ENCODE measurements at regions not wholly inside any gene's neighbourhood (a gene's known extent, or its start where the extent isn't known, plus 50 kb on each side); places are given as distances from the start of the nearest gene placed in this dataset.

DNA sequence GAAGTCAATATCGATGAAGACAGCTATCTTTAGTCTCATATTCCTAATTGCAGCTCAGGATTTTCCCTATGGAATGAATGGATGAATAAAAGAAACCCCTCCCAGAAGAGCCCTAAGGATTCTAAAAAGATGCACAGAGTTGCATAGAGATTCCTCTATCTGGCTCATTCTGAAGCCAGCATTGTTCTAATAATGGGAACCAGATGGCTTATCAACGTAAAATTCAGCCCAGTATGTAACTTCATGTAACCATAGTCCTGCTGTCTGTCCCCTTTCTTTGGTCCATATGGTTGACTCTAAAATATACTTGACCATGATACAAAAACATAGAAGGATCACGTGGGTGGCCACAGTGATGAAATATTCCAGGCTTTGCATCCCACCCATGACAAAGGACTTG is 508.6 kb downstream of the RASEF start:
- Mint-ChIP-seq H3K4me3 (no peak overlapping the region), H3K36me3 (no peaks in the 10 kb centered on the region), H3K27me3 (ENCODE audit: low read depth in 3 of 3) (no peaks in the 10 kb centered on the region), H3K4me1 (no peaks in the 10 kb centered on the region), H3K27ac (no peak overlapping the region), H3K9me3 (peaks cover 0 to 3% (median 0%) of the 10 kb centered on the region in 7 donors)
- no peak overlapping the region for H3K27ac ChIP-seq (ENCODE audit: low read depth in 1 of 2, low read length in 2 of 2)
- DNase-seq, result no peak
- H3K36me3 ChIP-seq (replicated peaks in 1 of 2; ENCODE audit: control insufficient read depth in 1 of 2, insufficient read depth in 2 of 2, low read length in 2 of 2), result no peaks in the 10 kb centered on the region
- H3K9me3 ChIP-seq (replicated peaks in 1 of 2; ENCODE audit: control insufficient read depth in 1 of 2, insufficient read depth in 1 of 2, low read length in 2 of 2), result no peaks in the 10 kb centered on the region
- H4K20me1 ChIP-seq (ENCODE audit: insufficient read depth, low read length), result no peaks in the 10 kb centered on the region
- no peaks in the 10 kb centered on the region for H3K4me1 ChIP-seq (ENCODE audit: control insufficient read depth in 1 of 2, insufficient read depth in 2 of 2, low read length in 2 of 2)
- intact Hi-C loops (cut with micrococcal nuclease), result no loop called here
- WGBS (ENCODE audit: insufficient coverage), result 100% methylated on average over 1 of the region's 3 CpGs
- no peak overlapping the region for H3K9ac ChIP-seq (ENCODE audit: insufficient read depth, low read length, poor library complexity, severe bottlenecking)
- no peak overlapping the region for H3K4me2 ChIP-seq (replicated peaks; ENCODE audit: extremely low read depth, low read length, poor library complexity, severe bottlenecking)
- no peak for TF ChIP-seq CTCF (IDR thresholded peaks at IDR 0.05)
- no peaks in the 10 kb centered on the region for H3K79me2 ChIP-seq (ENCODE audit: insufficient read depth, low read length)
- H2AFZ ChIP-seq (ENCODE audit: insufficient read depth, low read depth, low read length, poor library complexity, severe bottlenecking), result no peak overlapping the region
- no peak overlapping the region for H3K4me3 ChIP-seq (replicated peaks in 1 of 3; ENCODE audit: low read depth in 2 of 3, low read length in 3 of 3)
- H3K27me3 ChIP-seq (ENCODE audit: control insufficient read depth in 2 of 2, insufficient read depth in 2 of 2, low read length in 2 of 2), result no peaks in the 10 kb centered on the region

- Histone ChIP-seq H3K9me3 (replicated peaks in 1 of 2; ENCODE audit: control insufficient read depth in 1 of 2, insufficient read depth in 1 of 2, low read length in 2 of 2) (no peaks in the 10 kb centered on the region), H2AFZ (ENCODE audit: insufficient read depth, low read depth, low read length, poor library complexity, severe bottlenecking) (no peak overlapping the region), H3K27me3 (ENCODE audit: control insufficient read depth in 2 of 2, insufficient read depth in 2 of 2, low read length in 2 of 2) (no peaks in the 10 kb centered on the region), H3K36me3 (replicated peaks in 1 of 2; ENCODE audit: control insufficient read depth in 1 of 2, insufficient read depth in 2 of 2, low read length in 2 of 2) (no peaks in the 10 kb centered on the region), H4K20me1 (ENCODE audit: insufficient read depth, low read length) (no peaks in the 10 kb centered on the region), H3K4me1 (ENCODE audit: control insufficient read depth in 1 of 2, insufficient read depth in 2 of 2, low read length in 2 of 2) (no peaks in the 10 kb centered on the region), H3K4me2 (replicated peaks; ENCODE audit: extremely low read depth, low read length, poor library complexity, severe bottlenecking) (no peak overlapping the region), H3K4me3 (replicated peaks in 1 of 3; ENCODE audit: low read depth in 2 of 3, low read length in 3 of 3) (no peak overlapping the region), H3K27ac (ENCODE audit: low read depth in 1 of 2, low read length in 2 of 2) (no peak overlapping the region), H3K79me2 (ENCODE audit: insufficient read depth, low read length) (no peaks in the 10 kb centered on the region), H3K9ac (ENCODE audit: insufficient read depth, low read length, poor library complexity, severe bottlenecking) (no peak overlapping the region)
- Mint-ChIP-seq H3K4me1 (no peaks in the 10 kb centered on the region), H3K4me3 (no peak overlapping the region), H3K27ac (no peak overlapping the region), H3K9me3 (peaks cover 0 to 3% (median 0%) of the 10 kb centered on the region in 7 donors), H3K27me3 (ENCODE audit: low read depth in 3 of 3) (peaks cover 0 to 1% (median 1%) of the 10 kb centered on the region in 3 donors), H3K36me3 (no peaks in the 10 kb centered on the region)
- intact Hi-C loops (cut with micrococcal nuclease), result no loop called here
- no CpG with 5 or more reads among the region's 1 CpG for WGBS (ENCODE audit: insufficient coverage)
- TF ChIP-seq CTCF (IDR thresholded peaks at IDR 0.05), result no peak
- no peak for DNase-seq
These were observed 507.9 kb downstream of the RASEF start for GRCh38 chr9:82555031-82555430.

All from CD14-positive monocyte (primary cell).